ENCODE measurements at regions not wholly inside any gene's neighbourhood (a gene's known extent, or its start where the extent isn't known, plus 50 kb on each side); places are given as distances from the start of the nearest gene placed in this dataset.

GRCh38 chr1:187947359-187947758 is 1118.6 kb downstream of the PLA2G4A start:
- TF ChIP-seq CTCF (IDR thresholded peaks at IDR 0.05; ENCODE audit: low read depth, low read length, missing input control) = no peak
- no peak for TF ChIP-seq SP1 (IDR thresholded peaks at IDR 0.05)
- TF ChIP-seq RAD21 (IDR thresholded peaks at IDR 0.05) = no peak
- no peak for TF ChIP-seq FOXA1 (IDR thresholded peaks at IDR 0.05)
- TF ChIP-seq TAF1 (conservative IDR thresholded peaks at IDR 0.05) = no peak
- no peak for TF ChIP-seq EGR1 (IDR thresholded peaks at IDR 0.05; ENCODE audit: low read depth in 2 of 2)
- TF ChIP-seq YY1 (IDR thresholded peaks at IDR 0.05) = no peak

Data from liver (tissue), 3 donors.